ENCODE measurements at regions not wholly inside any gene's neighbourhood (a gene's known extent, or its start where the extent isn't known, plus 50 kb on each side); places are given as distances from the start of the nearest gene placed in this dataset.

DNA sequence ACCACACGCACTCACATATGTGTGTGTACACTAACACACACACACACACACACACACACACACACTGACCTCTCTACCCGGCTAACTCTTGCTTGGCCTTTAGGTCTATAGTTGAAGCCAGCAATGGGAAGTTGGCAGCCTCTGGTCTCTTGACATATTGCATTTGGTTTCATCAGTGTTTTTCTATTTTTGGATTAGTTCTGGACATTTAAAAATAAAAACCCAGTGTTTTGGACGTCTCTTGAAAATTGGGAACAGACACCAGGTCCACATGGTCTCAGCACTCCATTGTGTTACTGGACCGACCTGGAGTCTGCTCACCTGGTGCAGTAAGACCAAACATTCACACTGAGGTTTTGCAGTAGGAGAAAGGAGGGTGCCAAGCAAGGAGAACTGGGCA lies 50.4 kb upstream of the AFF3 start:
- no peak for DNase-seq (ENCODE audit: low read depth)

GRCh38 chr2:100192300-100192699 lies 49.9 kb upstream of the AFF3 start:
- DNase-seq (ENCODE audit: low read depth) = no peak

Data from RPMI7951 (cell line).